ENCODE measurements at regions not wholly inside any gene's neighbourhood (a gene's known extent, or its start where the extent isn't known, plus 50 kb on each side); places are given as distances from the start of the nearest gene placed in this dataset.

DNA sequence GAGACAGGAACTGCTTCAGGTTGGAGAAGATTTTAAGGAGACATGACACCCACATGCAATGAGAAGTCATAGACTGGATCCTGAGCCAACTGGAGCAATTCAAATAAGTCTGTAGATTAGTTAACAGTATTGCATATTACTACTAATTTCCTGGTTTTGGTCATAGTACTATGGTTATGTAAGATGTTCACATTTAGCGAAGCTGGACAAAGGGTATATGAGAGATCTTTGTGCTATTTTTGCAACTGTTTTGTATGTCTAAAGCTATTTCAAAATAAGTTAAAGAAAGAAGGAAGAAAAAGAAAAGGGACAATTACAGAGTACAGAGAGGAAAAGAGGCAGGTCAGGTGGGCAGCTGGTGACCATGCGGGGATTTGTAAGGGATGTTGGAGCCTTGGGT is 116.5 kb upstream of the SVIL start:
- intact Hi-C loops (cut with micrococcal nuclease; ENCODE audit: unreplicated experiment), result no loop called here
- no peaks in the 10 kb centered on the region for H3K4me1 Mint-ChIP-seq (ENCODE audit: low read depth, unreplicated experiment)
- CTCF ChIA-PET, result no interaction called here

DNA sequence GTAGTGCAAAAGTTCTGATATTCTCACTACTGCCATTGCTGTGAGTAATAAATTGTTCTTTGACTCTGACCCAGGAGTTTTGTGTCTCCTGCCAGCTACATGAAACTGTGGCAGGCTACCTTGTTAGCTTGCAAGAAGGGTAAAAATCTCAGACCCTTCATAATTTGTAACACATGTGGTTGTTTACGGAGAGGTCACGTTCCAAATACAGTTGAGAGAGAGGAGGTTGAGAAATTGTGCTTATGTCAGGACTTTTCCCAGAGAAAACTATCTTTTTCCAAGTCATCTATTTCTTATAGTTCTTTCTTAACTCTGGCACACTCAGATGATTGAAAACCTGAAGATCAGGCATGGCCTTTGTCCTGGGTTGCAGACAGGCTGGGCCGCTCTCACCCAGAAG is 114.4 kb upstream of the SVIL start:
- Histone ChIP-seq H3K27me3 (replicated peaks; ENCODE audit: control insufficient read depth, insufficient read depth, low read length) (no peaks in the 10 kb centered on the region), H3K4me1 (no peaks in the 10 kb centered on the region), H3K36me3 (ENCODE audit: control insufficient read depth, insufficient read depth, low read length) (no peaks in the 10 kb centered on the region), H3K4me3 (ENCODE audit: low read depth, low read length) (no peak overlapping the region), H3K9me3 (no peaks in the 10 kb centered on the region)
- H3K36me3 Mint-ChIP-seq (ENCODE audit: insufficient read depth, unreplicated experiment), result no peaks in the 10 kb centered on the region
- H3K4me3 Mint-ChIP-seq (ENCODE audit: unreplicated experiment), result no peak overlapping the region
- H3K4me1 Mint-ChIP-seq (ENCODE audit: low read depth, unreplicated experiment), result no peaks in the 10 kb centered on the region
- no TSS peak for BruUV-seq (replicated peaks)
- ChIA-PET CTCF (no interaction called here), POLR2A (no interaction called here)
- H3K27me3 Mint-ChIP-seq (ENCODE audit: insufficient read depth, unreplicated experiment), result no peaks in the 10 kb centered on the region
- no peak for DNase-seq
- intact Hi-C loops (cut with micrococcal nuclease; ENCODE audit: unreplicated experiment), result no loop called here
- no peak for TF ChIP-seq CTCF (IDR thresholded peaks at IDR 0.05; ENCODE audit: insufficient read depth in 1 of 2, low read depth in 1 of 2, low read length in 1 of 2, severe bottlenecking in 1 of 2, unreplicated experiment in 1 of 2)
- no peak overlapping the region for H3K27ac Mint-ChIP-seq (ENCODE audit: unreplicated experiment)
- H3K9me3 Mint-ChIP-seq (ENCODE audit: unreplicated experiment), result no peaks in the 10 kb centered on the region

More for the DNA sequence above, 116.5 kb upstream of the SVIL start:
- no peaks in the 10 kb centered on the region for H3K9me3 ChIP-seq
- POLR2A ChIA-PET, result no interaction called here
- H3K4me3 ChIP-seq (ENCODE audit: low read depth, low read length), result no peak overlapping the region
- BruUV-seq (replicated peaks), result no TSS peak
- DNase-seq, result no peak
- H3K4me1 ChIP-seq, result no peaks in the 10 kb centered on the region
- H3K27me3 ChIP-seq (replicated peaks; ENCODE audit: control insufficient read depth, insufficient read depth, low read length), result no peaks in the 10 kb centered on the region
- no peaks in the 10 kb centered on the region for H3K36me3 ChIP-seq (ENCODE audit: control insufficient read depth, insufficient read depth, low read length)
- Mint-ChIP-seq H3K9me3 (ENCODE audit: unreplicated experiment) (no peaks in the 10 kb centered on the region), H3K4me3 (ENCODE audit: unreplicated experiment) (no peak overlapping the region), H3K27me3 (ENCODE audit: insufficient read depth, unreplicated experiment) (no peaks in the 10 kb centered on the region), H3K27ac (ENCODE audit: unreplicated experiment) (no peak overlapping the region), H3K36me3 (ENCODE audit: insufficient read depth, unreplicated experiment) (no peaks in the 10 kb centered on the region)
- no peak for TF ChIP-seq CTCF (IDR thresholded peaks at IDR 0.05; ENCODE audit: insufficient read depth in 1 of 2, low read depth in 1 of 2, low read length in 1 of 2, severe bottlenecking in 1 of 2, unreplicated experiment in 1 of 2)

GRCh38 chr10:29748109-29748650 is 113.4 kb upstream of the SVIL start:
- Mint-ChIP-seq H3K27ac (ENCODE audit: unreplicated experiment) (no peak overlapping the region), H3K36me3 (ENCODE audit: insufficient read depth, unreplicated experiment) (no peaks in the 10 kb centered on the region), H3K27me3 (ENCODE audit: insufficient read depth, unreplicated experiment) (no peaks in the 10 kb centered on the region), H3K4me1 (ENCODE audit: low read depth, unreplicated experiment) (no peaks in the 10 kb centered on the region), H3K4me3 (ENCODE audit: unreplicated experiment) (no peak overlapping the region), H3K9me3 (ENCODE audit: unreplicated experiment) (no peaks in the 10 kb centered on the region)
- H3K27me3 ChIP-seq (replicated peaks; ENCODE audit: control insufficient read depth, insufficient read depth, low read length), result no peaks in the 10 kb centered on the region
- H3K9me3 ChIP-seq, result no peaks in the 10 kb centered on the region
- no peak for TF ChIP-seq CTCF (IDR thresholded peaks at IDR 0.05; ENCODE audit: insufficient read depth in 1 of 2, low read depth in 1 of 2, low read length in 1 of 2, severe bottlenecking in 1 of 2, unreplicated experiment in 1 of 2)
- H3K4me1 ChIP-seq, result no peaks in the 10 kb centered on the region
- intact Hi-C loops (cut with micrococcal nuclease; ENCODE audit: unreplicated experiment), result no loop called here
- DNase-seq, result peak in 1 of 2 experiments; percentile 53
- no peaks in the 10 kb centered on the region for H3K36me3 ChIP-seq (ENCODE audit: control insufficient read depth, insufficient read depth, low read length)
- no TSS peak for BruUV-seq (replicated peaks)
- POLR2A ChIA-PET, result no interaction called here
- no peak overlapping the region for H3K4me3 ChIP-seq (ENCODE audit: low read depth, low read length)
- CTCF ChIA-PET, result no interaction called here

Data from Caco-2 (cell line).